H1 (cell line): ENCODE measurements at regions not wholly inside any gene's neighbourhood (a gene's known extent, or its start where the extent isn't known, plus 50 kb on each side); places are given as distances from the start of the nearest gene placed in this dataset.

Source experiments
- CTCF ChIA-PET: fragments of 300-600 bp; sonication (Branson Sonifier 250); formaldehyde crosslinking; loops from one replicate; lab custom pipeline; 2021; ENCODE audit not compliant: partially characterized antibody; lab: Charles Lee
- POLR2A ChIA-PET: fragments of 300-600 bp; sonication (Branson Sonifier 250); formaldehyde crosslinking; loops from one replicate; lab custom pipeline; 2021; ENCODE audit warnings: inconsistent platforms; ENCODE audit not compliant: partially characterized antibody; lab: Charles Lee
- DNase-seq, 2 experiments: peaks; one replicate each; pipeline versions ENCODE4 v3.0.0 to v3.0.0-alpha.2; 2010 to 2022; ENCODE audit warnings: low spot score in 2 of 2, low read depth in 1 of 2, mixed read lengths in 1 of 2
- FAIRE-seq: peaks from 2 replicates; lab custom pipeline; 2011; peaks lifted over from hg19 to GRCh38; lab: Jason Lieb, UNC
- H2AFZ ChIP-seq: 2 replicates; pipeline ENCODE4 v1.8.1; 2012; ENCODE audit warnings: low read length, inconsistent platforms
- H2AK5ac ChIP-seq: 2 replicates; pipeline ENCODE4 v1.6.1; 2013; ENCODE audit warnings: low read depth, low read length
- H2BK120ac ChIP-seq: replicated peaks from 2 replicates; pipeline ENCODE3; 2013; ENCODE audit warnings: low read depth, low read length, inconsistent platforms
- H2BK12ac ChIP-seq: 2 replicates; pipeline ENCODE4 v1.6.1; 2013; ENCODE audit warnings: low read depth, low read length
- H2BK15ac ChIP-seq: 2 replicates; pipeline ENCODE4 v1.6.1; 2013; ENCODE audit warnings: low read length
- H2BK20ac ChIP-seq: 2 replicates; pipeline ENCODE4 v1.6.1; 2013; ENCODE audit warnings: low read length
- H2BK5ac ChIP-seq: 2 replicates; pipeline ENCODE4 v1.6.1; 2013; ENCODE audit warnings: low read depth, low read length
- H3K14ac ChIP-seq: 2 replicates; pipeline ENCODE4 v1.6.1; 2013; ENCODE audit warnings: inconsistent platforms; ENCODE audit not compliant: insufficient read length
- H3K18ac ChIP-seq: 2 replicates; pipeline ENCODE4 v1.6.1; 2013; ENCODE audit warnings: low read length; ENCODE audit errors: extremely low read depth
- H3K23ac ChIP-seq: 2 replicates; pipeline ENCODE4 v1.6.1; 2013; ENCODE audit warnings: inconsistent platforms; ENCODE audit not compliant: insufficient read length
- H3K23me2 ChIP-seq: 2 replicates; pipeline ENCODE4 v1.6.1; 2013; ENCODE audit warnings: low read depth, low read length
- H3K27ac ChIP-seq: 2 replicates; pipeline ENCODE4 v1.6.1; 2011; ENCODE audit warnings: low read depth, low read length, inconsistent platforms
- H3K27me3 ChIP-seq, 4 experiments: replicated peaks in 1 of 4; 1 replicate in 1 of 4; 2 replicates in 3 of 4; pipeline versions ENCODE4 v1.6.1 to v1.8.1; 2011 to 2013; ENCODE audit warnings: low read length in 3 of 4, mild to moderate bottlenecking in 3 of 4, inconsistent platforms in 2 of 4, mixed read lengths in 2 of 4, moderate library complexity in 1 of 4; ENCODE audit not compliant: control insufficient read depth in 3 of 4, insufficient read depth in 3 of 4; ENCODE audit errors: extremely low read depth in 1 of 4
- H3K36me3 ChIP-seq, 4 experiments: 2 replicates each; pipeline versions ENCODE4 v1.6.1 to v1.8.1; 2011 to 2013; ENCODE audit warnings: mild to moderate bottlenecking in 4 of 4, low read length in 3 of 4, moderate library complexity in 2 of 4, control low read depth in 1 of 4, inconsistent platforms in 1 of 4; ENCODE audit not compliant: insufficient read depth in 4 of 4, control insufficient read depth in 2 of 4
- H3K4ac ChIP-seq: replicated peaks from 2 replicates; pipeline ENCODE3; 2013; ENCODE audit warnings: low read length, low read depth, mixed read lengths, inconsistent platforms; ENCODE audit not compliant: insufficient read length
- H3K4me1 ChIP-seq, 4 experiments: replicated peaks in 1 of 4; 1 replicate in 1 of 4; 2 replicates in 3 of 4; pipeline versions ENCODE4 v1.6.1 to v1.8.1; 2011 to 2013; ENCODE audit warnings: low read length in 3 of 4, inconsistent platforms in 2 of 4, mixed read lengths in 1 of 4; ENCODE audit not compliant: insufficient read depth in 4 of 4, control insufficient read depth in 3 of 4
- H3K4me2 ChIP-seq, 2 experiments: 2 replicates each; pipeline versions ENCODE4 v1.6.1 to v1.8.1; 2011 to 2013; ENCODE audit warnings: low read depth in 2 of 2, low read length in 2 of 2, control low read depth in 1 of 2, inconsistent platforms in 1 of 2, mild to moderate bottlenecking in 1 of 2; ENCODE audit not compliant: insufficient read depth in 1 of 2
- H3K4me3 ChIP-seq, 4 experiments: fragments of 200-600, 300-600 bp in 1 of 4; sonication (generic), shearing (Covaris generic), sonication (Bioruptor Twin) in 1 of 4; 2 replicates each; pipeline versions ENCODE4 v1.5.1 to v1.8.1; 2011 to 2016; ENCODE audit warnings: low read length in 4 of 4, low read depth in 3 of 4, control low read depth in 2 of 4, inconsistent platforms in 2 of 4, mild to moderate bottlenecking in 2 of 4, mixed read lengths in 1 of 4, moderate library complexity in 1 of 4; ENCODE audit not compliant: insufficient read depth in 2 of 4; ENCODE audit errors: extremely low read depth in 1 of 4
- H3K56ac ChIP-seq: replicated peaks from 2 replicates; pipeline ENCODE3; 2013; ENCODE audit warnings: low read depth, mild to moderate bottlenecking, mixed read lengths, low read length, inconsistent platforms; ENCODE audit not compliant: insufficient read length
- H3K79me1 ChIP-seq: 2 replicates; pipeline ENCODE4 v1.6.1; 2013; ENCODE audit warnings: low read depth, low read length, control low read depth
- H3K79me2 ChIP-seq, 2 experiments: 2 replicates each; pipeline versions ENCODE4 v1.6.1 to v1.8.1; 2012 to 2013; ENCODE audit warnings: low read length in 2 of 2, mild to moderate bottlenecking in 2 of 2, inconsistent platforms in 1 of 2; ENCODE audit not compliant: insufficient read depth in 2 of 2, control insufficient read depth in 1 of 2
- H3K9ac ChIP-seq, 4 experiments: replicated peaks in 1 of 4; 1 replicate in 1 of 4; 2 replicates in 3 of 4; pipeline versions ENCODE4 v1.6.1 to v1.8.1; 2011 to 2013; ENCODE audit warnings: low read depth in 3 of 4, low read length in 3 of 4, control low read depth in 2 of 4, mild to moderate bottlenecking in 2 of 4, moderate library complexity in 2 of 4, inconsistent platforms in 1 of 4; ENCODE audit errors: extremely low read depth in 1 of 4
- H3K9me3 ChIP-seq, 2 experiments: 2 replicates each; pipeline versions ENCODE4 v1.6.1 to v1.8.1; 2012 to 2013; ENCODE audit warnings: mild to moderate bottlenecking in 2 of 2, moderate library complexity in 2 of 2, control low read depth in 1 of 2, inconsistent platforms in 1 of 2, low read depth in 1 of 2, low read length in 1 of 2, mixed read lengths in 1 of 2; ENCODE audit not compliant: insufficient read depth in 2 of 2
- H4K20me1 ChIP-seq, 2 experiments: replicated peaks in 1 of 2; 2 replicates each; pipeline versions ENCODE3 to v1.8.1; 2011 to 2013; ENCODE audit warnings: inconsistent platforms in 2 of 2, low read length in 2 of 2, mild to moderate bottlenecking in 1 of 2; ENCODE audit not compliant: insufficient read depth in 2 of 2, control insufficient read depth in 1 of 2
- H4K5ac ChIP-seq: 2 replicates; pipeline ENCODE4 v1.6.1; 2013; ENCODE audit warnings: low read length, low read depth, mixed read lengths, inconsistent platforms; ENCODE audit not compliant: insufficient read length
- H4K8ac ChIP-seq: 2 replicates; pipeline ENCODE4 v1.8.0; 2013; ENCODE audit warnings: mild to moderate bottlenecking, moderate library complexity, low read length, inconsistent platforms; ENCODE audit not compliant: insufficient read depth; ENCODE audit errors: extremely low read depth
- H4K91ac ChIP-seq: replicated peaks from 2 replicates; pipeline ENCODE3; 2013; ENCODE audit warnings: low read length, mixed read lengths, inconsistent platforms; ENCODE audit not compliant: insufficient read length
- KDM4A ChIP-seq: IDR thresholded peaks from one replicate; pipeline ENCODE4 v1.7.1; 2012; ENCODE audit warnings: low read depth, mild to moderate bottlenecking, moderate library complexity, low read length, inconsistent platforms; ENCODE audit not compliant: severe bottlenecking
- NRF1 ChIP-seq: IDR thresholded peaks from 2 replicates; pipeline ENCODE4 v1.6.1; 2011; ENCODE audit warnings: mild to moderate bottlenecking, low read depth, low read length, improper control_type of control experiment
- PHF8 ChIP-seq: fragments of 200-600 bp; sonication (generic); conservative IDR thresholded peaks from 2 replicates; pipeline ENCODE4 v1.7.1; 2012; ENCODE audit warnings: low read depth, mild to moderate bottlenecking, inconsistent platforms, low read length, moderate library complexity
- SP1 ChIP-seq: IDR thresholded peaks from 2 replicates; pipeline ENCODE4 v1.6.1; 2011; ENCODE audit warnings: low read depth, low read length
- TBP ChIP-seq: IDR thresholded peaks from 2 replicates; pipeline ENCODE4 v1.6.1; 2011; ENCODE audit warnings: low read depth, low read length, improper control_type of control experiment
- WGBS, 2 experiments: shearing (Covaris generic) in 1 of 2; methylation state at CpG; one replicate each; pipeline versions ENCODE4 v1.1.6 to v1.1.7; 2013 to 2015; ENCODE audit warnings: low lambda C conversion rate in 2 of 2, mixed read lengths in 2 of 2, inconsistent platforms in 1 of 2, low coverage in 1 of 2, missing lambda C conversion rate in 1 of 2; ENCODE audit not compliant: insufficient replicate concordance in 2 of 2, insufficient coverage in 1 of 2, insufficient read length in 1 of 2; ENCODE audit errors: extremely low coverage in 1 of 2, missing lambda C conversion rate in 1 of 2; 5-methylcytosine and 5-hydroxymethylcytosine counted together
- TF ChIP-seq, protein P1 (sequence below): IDR thresholded peaks from 2 replicates; pipeline ENCODE4 v1.6.1; 2011; ENCODE audit warnings: low read length, improper control_type of control experiment
- TF ChIP-seq, protein P2 (sequence below): IDR thresholded peaks from 2 replicates; pipeline ENCODE4 v1.6.1; 2012; ENCODE audit warnings: inconsistent platforms

DNA sequence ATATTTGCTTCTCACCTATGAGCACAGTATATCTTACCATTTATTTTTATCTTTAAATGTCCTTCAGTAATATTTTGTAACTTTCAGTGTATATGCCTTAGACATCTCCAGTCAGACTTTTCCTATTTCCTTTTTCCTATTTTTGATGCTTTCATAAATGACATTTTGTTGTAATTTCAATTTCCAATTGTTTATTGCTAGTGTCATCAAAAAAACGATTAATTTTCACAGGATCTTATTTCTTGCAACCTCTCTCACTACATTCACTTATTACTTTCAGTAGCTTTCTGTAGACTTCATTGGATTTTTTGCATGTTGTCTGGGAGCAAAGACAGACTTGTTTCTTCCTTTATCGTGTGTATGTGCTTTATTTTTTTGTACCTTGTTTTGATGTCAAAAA is 602.4 kb downstream of the AJAP1 start:
- Histone ChIP-seq H4K8ac (no peak overlapping the region), H2AFZ (no peak overlapping the region), H3K79me1 (no peaks in the 10 kb centered on the region), H3K23me2 (no peaks in the 10 kb centered on the region), H2BK120ac (no peak overlapping the region), H3K4ac (no peak overlapping the region), H3K4me2 (no peak overlapping the region), H2BK20ac (no peak overlapping the region), H3K79me2 (no peaks in the 10 kb centered on the region), H4K91ac (no peak overlapping the region), H2BK5ac (no peak overlapping the region), H2BK12ac (no peak overlapping the region), H3K9ac (no peak overlapping the region), H3K9me3 (peaks cover 9 to 18% of the 10 kb centered on the region in 2 experiments), H4K20me1 (no peaks in the 10 kb centered on the region), H3K27ac (no peak overlapping the region), H2AK5ac (no peak overlapping the region), H3K4me3 (no peak overlapping the region), H3K36me3 (no peaks in the 10 kb centered on the region), H4K5ac (no peak overlapping the region), H3K18ac (no peak overlapping the region), H3K27me3 (no peaks in the 10 kb centered on the region), H3K56ac (no peak overlapping the region), H3K14ac (no peak overlapping the region), H3K4me1 (no peaks in the 10 kb centered on the region), H3K23ac (no peak overlapping the region), H2BK15ac (no peak overlapping the region)
- no peak for TF ChIP-seq PHF8
- TF ChIP-seq, protein P1, sequence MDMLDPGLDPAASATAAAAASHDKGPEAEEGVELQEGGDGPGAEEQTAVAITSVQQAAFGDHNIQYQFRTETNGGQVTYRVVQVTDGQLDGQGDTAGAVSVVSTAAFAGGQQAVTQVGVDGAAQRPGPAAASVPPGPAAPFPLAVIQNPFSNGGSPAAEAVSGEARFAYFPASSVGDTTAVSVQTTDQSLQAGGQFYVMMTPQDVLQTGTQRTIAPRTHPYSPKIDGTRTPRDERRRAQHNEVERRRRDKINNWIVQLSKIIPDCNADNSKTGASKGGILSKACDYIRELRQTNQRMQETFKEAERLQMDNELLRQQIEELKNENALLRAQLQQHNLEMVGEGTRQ: no peak
- TF ChIP-seq, protein P2, sequence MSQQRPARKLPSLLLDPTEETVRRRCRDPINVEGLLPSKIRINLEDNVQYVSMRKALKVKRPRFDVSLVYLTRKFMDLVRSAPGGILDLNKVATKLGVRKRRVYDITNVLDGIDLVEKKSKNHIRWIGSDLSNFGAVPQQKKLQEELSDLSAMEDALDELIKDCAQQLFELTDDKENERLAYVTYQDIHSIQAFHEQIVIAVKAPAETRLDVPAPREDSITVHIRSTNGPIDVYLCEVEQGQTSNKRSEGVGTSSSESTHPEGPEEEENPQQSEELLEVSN: no peak
- no peak for TF ChIP-seq SP1
- TF ChIP-seq TBP: no peak
- TF ChIP-seq KDM4A: no peak
- TF ChIP-seq NRF1: no peak
- DNase-seq (no peak), FAIRE-seq (no peak)
- WGBS, 2 experiments: 88% methylated on average over 2 of the region's 2 CpGs; no CpG with 5 or more reads in 1 of the 2 experiments
- ChIA-PET CTCF (interaction anchor here (1.5 kb wide), 1 partner anchor 364 kb away, joined by 3 read pairs; no protein-coding TSS in a partner anchor), POLR2A (no interaction called here)
